Globus pallidus (tissue), 1 donor: ENCODE measurements at regions not wholly inside any gene's neighbourhood (a gene's known extent, or its start where the extent isn't known, plus 50 kb on each side); places are given as distances from the start of the nearest gene placed in this dataset.

Source experiments
- DNase-seq: peaks from one replicate; pipeline ENCODE4 v3.0.0-alpha.2; 2015; ENCODE audit warnings: low spot score

DNA sequence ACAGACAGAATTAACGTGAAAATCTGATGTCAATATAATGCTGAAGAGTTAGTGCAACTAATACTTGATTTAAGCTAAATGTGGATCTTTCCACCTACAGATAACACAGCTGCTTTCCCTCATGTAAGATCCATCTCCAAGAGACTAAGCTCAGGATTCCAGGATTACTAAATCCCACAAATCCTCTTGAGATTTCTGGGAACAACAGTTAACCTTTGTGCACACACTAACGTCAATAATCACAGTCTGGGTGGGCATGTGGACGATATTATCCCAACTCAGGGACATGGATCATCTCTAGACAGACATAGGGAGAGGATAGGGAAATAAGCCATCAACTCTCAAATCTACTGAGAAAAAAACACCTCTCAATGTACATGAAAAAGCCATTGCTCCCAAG is 432.6 kb downstream of the SATB2 start:
- no peak for DNase-seq

DNA sequence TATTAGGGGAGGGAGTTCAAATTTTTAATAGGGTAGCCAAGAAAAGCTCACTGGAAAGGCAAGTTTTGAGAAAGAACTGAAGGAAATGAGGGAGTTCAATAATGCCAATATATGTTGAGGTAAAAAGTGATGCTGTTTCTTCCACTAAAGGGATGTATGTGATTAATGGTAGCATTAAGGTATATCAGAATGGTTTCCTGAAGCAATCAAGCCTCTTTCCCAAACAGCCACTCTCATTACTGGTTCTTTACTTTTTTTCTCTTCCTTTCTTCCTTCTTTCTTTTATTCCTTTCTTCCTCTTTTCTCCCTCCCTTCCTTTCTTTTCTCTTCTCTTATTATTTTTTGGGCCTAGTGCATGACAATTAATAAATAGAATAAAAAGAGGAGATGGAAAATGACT is 433.5 kb downstream of the SATB2 start:
- no peak for DNase-seq

DNA sequence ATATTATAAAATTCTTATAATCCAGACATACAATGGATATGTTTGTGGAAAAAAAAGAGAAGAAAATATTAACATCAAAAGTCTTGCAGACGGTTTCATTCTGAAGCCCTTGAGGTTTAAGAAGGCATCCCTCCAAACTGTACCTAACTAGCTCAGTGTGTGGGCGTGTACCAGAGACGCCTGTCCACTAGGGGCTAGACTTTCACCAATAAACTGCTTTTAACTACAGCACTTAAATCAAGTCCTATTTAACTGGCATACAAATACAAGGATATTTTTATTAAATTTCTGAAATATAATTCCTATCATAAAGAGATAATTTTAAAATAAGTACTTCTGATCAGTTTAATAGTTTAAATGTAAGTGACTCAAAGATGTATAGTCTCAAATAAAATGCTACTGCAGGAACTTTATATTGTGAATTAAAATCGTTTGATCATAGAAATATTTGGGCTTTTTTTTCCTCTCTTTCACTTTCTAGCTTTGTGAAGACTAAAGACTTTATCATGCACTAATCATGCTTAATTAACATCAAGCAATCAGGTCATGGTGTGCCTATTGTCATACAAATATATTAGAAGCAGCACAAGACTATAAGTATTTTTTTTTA is 437.7 kb downstream of the SATB2 start:
- DNase-seq, result peak; percentile 45

DNA sequence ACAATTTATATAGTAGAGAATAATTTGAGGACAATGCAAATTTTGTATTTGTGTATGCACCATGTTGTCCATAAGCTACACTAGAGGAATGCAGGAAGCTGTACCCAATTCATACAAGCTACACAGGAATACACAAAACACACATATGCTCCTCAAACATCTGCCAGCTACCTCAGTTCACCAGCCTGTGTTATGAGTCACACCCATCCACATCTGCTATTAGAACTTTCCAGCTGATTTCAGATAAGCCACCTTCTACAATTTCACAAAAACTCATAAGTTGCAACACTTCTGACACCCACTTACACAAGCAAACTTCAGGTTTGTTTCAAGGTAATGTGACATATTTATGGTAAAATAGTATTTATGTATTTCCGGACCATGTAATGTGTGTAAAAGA is 438.9 kb downstream of the SATB2 start:
- DNase-seq, result no peak

DNA sequence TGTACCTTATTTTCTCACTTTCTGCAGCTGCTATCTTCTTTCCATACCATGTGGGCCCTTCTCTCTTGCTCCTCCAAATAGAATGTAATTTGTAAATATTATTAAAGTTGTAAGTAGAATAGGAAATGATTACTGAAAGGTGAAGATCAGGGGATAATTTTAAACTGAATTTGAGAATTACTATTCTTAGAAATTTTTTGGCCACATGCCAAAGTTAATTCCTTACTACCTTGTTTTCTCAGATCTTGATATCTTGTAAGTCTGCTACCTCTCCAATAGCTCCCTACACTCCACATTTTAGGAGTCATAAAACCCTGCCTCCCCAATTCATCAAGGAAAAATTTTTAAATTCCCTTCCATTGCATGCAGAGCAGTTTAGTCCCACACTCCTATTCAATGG is 442.7 kb downstream of the SATB2 start:
- no peak for DNase-seq

DNA sequence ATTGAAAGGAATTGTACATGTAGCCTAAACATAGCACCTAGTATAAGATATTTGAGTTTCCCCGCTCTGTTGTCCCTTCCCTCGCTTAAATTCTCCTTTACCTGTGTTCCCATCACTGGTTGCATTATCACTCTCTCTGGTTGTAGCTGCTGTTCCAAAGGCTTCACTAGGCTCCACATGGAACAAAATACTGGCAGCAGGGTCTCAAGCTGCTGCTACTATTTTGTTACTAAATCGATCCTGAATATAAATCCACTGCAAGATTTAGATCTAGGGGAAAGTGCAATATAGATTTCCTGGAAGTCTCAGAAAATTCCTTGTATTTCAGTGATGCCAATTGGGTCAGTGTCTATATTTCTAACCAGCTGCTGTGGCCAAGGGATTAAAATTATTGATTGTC is 443.5 kb downstream of the SATB2 start:
- no peak for DNase-seq

DNA sequence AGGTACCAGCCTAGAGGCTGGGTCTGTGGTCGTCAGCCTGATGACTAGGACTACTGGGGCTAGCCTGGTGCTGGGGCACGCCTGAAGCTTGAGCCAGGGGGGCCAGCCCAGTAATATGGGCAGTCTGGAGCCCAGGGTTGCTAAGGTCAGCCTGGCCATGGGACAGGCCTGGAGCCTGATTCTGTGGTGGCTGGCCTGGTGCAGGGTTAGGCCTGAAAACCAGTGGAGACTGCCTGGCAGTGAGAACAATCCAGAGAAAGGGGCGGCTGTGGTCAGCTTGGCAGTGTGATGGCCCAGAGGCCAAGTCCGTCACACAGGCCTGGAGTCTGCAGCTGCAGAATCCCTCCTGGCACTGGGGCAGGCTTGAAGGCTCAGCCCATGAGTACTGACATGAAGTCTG is 445.8 kb downstream of the SATB2 start:
- no peak for DNase-seq

DNA sequence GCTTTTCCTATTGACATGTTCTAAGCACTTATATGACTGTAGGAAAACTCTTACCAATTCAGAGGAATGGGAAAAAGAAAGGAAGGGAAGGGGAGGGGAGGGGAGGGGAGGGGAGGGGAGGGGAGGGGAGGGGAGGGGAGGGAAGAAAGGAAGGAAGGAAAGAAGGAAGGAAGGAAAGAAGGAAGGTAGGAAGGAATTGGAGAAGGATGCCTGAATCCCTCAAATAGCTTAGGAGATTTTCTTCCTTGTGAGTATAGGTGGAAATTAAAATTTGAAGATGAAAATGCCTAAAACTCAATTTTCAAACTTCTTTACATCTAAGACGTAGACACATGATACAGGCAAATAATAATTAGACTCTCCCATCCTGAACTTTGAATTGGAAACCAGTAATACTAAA is 463.1 kb downstream of the SATB2 start:
- no peak for DNase-seq

DNA sequence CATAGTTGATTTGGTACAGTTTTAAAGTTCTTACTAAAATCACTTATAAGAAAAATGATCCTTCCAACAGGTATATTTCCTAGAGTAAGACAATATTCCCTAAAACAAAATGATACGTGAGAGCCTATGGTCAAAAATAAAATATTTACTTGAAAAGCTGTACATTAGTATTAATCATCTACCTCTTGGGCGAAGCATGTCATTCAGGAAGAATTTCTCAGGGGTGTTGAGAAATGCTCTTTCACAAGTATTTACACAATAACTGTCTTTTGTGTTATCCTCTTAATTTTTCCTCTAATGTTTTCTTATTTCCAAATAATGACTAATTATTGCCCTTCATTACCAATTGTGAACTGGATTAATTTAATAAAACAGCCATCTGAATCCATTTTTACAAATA is 466.3 kb downstream of the SATB2 start:
- DNase-seq, result no peak

DNA sequence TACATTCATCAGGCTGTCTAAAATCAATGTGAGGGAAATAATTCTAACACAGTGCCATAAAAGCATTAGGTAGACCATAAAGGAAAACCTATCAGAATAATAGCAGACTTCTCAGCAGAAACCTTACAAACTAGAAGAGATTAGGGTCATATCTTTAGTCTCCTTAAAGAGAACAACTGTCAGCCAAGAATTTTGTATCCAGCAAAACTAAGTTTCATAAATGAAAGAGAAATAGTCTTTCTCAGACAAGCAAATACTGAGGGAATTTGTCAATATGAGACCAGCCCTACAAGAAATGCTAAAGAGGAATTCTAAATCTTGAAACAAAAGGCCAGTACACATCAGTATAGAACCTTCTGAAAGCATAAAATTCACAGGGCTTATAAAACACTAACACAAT is 482.0 kb downstream of the SATB2 start:
- no peak for DNase-seq

DNA sequence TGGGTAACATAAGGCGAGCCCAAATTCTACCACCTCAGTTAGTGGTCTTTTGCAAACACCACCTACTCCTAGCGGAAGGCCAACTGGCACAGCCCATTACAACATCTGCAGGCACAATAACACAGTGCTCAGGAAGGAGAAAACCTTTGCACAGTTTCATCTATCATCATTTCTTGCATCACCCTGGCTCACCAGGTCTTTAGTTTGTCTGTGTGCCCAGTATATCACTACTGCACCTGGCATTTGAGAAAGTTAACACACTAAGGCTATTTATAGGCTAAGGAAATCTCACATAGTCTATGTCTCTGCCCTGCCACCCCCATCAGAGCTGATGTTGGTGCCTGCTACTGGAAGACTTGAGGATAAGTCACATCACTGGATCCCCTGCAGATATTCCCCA is 484.0 kb downstream of the SATB2 start:
- DNase-seq, result no peak

DNA sequence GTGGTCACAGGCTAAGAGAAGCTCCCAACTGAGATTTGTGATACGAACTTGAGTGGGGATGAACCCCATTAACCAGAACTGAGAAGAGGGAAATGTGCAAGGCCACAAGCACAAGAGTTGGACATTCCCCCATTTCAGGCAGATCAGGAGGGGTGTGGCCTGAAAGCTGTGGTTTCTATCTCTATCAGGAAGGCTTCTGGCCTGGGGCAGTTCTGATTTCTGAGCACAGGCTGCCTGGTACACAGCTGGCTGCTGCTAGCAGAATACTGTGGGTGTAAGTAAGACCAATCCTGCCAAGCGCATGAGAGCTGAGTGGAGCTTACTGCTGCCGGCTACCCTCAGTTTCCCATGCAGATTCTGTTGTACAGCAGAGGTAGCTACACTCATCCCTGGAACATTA is 484.6 kb downstream of the SATB2 start:
- no peak for DNase-seq

DNA sequence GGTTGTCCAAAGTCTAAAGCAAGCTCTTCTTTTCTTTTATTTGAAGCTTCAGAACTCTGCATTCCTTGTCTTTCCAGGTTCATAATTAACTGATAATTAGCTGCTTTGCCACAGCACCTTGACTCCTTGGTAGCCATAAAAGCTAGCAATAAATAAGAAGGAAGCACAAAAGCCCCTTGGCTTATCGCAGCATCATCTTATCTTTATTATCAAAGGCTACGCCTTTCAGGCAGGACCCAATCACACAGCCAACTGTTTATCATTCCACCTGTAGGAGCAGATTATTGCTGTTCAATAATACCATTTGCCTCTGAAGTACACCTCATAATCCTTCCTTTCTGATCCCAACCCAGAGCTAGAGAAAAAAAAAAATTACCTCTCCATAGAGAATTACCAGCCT is 489.2 kb downstream of the SATB2 start:
- DNase-seq, result no peak

DNA sequence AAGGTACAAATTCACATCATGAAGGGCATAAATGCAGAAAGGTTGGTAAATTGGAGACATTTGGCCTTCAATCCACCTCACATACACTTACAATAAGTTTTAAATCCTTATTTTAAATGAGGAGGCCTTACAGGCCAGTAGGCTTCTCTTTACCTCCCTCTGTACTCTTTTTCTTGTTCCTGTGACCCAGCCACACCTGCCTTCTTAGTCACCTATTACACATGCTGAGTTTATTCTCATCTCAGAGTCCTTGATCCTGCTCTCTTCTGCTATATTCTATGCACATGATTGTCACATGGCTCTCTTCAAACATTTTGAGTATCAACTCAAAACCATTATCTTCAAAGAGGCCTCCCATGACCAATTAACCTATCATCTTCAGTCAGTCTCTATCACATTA is 491.5 kb downstream of the SATB2 start:
- DNase-seq, result no peak

DNA sequence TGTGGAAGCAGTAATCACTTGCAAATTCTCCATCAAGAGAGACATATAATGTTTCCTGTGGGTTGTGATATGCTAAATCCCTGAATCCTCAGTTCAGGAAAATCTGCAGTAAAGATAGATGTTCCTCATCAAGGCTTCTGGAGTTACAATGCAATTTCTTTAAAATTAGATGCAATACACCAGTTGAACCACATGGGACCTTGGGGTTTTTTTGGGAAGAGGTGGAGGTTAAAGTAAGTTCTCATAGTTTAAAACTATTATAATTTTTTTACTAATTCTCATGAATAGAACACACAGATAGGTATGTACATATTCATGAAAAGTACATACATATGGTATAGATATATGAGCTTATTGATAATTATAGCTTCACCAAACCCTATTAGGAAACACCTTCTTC is 496.2 kb downstream of the SATB2 start:
- no peak for DNase-seq

DNA sequence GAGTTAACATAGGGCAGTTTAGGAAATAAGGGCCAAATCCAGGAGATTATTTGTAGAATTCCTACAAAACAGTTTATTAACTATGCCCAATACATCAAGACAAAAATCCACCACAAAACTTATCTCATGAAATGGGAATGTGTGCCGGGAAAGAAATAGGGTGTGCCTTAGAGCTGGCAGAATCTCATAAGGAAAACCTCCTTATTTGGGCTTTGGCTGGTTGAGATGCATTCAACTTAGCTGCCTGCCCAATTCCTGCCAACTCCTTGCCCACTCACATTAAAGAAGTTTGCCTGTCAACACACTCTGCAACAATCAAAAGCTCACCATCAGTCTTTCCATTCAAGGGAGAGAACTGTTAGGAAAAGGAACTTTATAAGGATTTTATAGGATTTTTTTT is 500.6 kb downstream of the SATB2 start:
- DNase-seq, result no peak

DNA sequence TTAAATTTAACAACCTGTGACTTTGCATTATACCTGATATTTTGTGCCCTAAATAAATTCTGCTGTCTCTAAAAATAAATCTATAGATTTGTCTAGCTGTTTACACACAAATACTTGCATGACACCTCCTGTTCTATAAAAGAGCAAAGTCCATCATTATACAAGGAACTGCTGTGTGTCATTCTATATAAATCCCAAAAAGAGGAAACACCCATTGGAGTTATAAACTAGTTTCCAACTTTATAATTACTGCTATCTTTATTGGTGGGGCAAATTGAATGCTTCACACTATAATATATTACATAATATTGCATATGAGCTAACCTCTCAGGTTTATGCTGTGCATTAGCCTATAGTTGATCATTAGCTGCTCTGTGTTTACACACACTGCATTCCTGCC is 504.4 kb downstream of the SATB2 start:
- no peak for DNase-seq

DNA sequence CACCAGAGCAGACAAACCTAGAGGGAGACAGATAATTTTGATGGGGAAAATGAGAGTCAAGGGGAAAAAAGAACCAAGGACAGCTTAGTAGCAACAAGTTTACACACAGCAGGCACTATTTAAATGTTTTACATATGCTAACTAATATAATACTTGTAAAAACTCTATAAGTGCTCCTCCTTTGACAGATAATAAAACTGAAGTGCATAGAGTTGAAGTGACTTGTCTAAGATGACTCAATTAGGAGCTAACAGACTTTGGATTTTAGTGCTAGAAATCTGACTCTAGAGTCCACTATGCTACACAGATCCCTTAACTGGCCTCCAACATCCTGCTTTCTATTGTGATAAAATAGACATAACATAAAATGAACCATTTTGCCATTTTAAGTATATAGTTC is 506.9 kb downstream of the SATB2 start:
- DNase-seq, result no peak

DNA sequence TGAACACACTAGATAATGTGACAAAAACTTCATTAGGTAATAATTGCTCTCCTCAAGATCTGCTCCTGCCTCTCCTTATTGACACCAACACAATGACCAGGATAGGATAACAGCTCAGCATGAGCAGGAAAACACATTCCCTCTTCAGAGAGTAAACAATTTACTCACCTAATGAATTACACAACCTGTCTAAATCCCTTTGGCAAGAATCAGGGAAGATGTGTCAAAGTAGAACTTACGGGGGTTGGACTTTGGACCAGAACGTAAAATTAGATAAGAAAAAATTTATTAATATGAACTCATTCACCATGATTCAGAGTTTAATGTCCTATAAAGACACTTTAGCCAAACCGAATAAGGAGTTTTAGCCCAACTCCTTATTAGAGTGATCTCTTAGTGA is 512.2 kb downstream of the SATB2 start:
- no peak for DNase-seq

DNA sequence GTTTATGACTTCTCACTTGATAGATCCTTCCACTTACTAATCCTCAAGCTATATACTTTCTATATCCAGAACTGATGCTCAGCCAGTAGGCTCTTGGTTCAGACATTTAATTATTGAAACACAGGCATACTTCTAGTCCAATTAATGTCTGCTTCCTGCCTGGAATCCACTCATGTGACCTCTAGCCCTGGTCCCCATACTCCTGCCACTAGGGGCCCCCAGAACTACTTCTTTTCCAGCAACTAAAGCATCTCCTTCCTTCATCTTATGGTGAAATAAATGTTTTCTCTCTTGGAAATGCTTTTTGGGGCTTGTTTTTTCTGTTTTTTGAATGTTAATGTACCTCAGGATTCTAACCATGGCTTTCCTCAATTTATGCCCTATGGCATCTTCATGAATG is 527.6 kb downstream of the SATB2 start:
- DNase-seq, result peak; percentile 2

DNA sequence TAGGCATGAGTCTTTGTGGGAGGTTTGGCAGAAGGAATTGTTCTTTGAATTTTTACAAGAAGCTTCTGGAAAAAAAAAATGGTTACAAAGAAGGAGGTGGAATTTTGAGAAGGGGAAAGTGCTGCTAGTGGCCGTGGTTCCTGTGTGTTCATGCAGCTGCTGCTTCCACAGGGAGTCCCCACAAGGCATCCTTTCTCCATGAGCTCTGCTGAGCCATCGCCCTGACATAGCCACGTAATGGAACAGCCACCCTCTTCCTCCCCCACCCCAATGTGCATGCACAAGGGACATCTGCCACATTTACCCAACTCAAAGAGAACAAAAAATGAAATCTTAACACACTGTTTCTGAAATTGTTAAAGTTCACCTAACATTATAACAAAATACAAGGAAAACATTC is 529.7 kb downstream of the SATB2 start:
- no peak for DNase-seq

DNA sequence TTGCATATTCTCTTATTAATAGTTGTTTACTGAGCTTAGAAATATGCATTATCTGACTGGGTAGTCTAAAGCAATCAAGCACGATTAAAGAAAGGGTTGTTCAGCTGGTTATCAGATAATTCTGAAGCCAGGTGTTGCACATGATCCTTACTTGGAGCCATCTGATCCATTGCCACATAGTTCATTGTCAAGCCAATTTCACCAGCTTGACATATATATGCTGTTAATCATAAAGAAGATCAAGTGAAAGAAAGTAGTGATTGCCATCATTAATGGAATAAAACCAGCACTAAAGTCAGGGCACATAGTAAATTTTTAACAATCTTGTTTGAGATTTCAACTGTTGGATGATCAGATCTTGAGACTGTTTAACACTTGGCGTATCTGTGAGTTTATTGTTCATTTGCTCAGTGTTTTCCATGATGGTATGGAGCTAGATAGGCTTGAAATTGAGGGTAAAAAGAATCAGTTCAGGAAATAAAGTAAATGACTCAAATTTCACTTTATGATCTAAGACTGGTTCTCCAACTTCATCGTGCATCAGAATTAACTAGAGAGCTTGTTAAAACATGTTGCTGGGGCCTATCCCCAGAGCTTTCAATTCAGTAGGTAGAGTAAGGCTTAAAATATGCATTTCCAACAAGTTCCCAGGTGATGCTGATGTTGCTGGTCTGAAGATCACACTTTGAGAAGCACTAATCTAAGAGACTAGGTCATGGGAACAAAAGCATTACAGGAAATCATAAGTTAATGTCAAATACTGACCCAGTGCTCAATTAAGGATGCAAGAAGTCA is 539.6 kb downstream of the SATB2 start:
- no peak for DNase-seq

DNA sequence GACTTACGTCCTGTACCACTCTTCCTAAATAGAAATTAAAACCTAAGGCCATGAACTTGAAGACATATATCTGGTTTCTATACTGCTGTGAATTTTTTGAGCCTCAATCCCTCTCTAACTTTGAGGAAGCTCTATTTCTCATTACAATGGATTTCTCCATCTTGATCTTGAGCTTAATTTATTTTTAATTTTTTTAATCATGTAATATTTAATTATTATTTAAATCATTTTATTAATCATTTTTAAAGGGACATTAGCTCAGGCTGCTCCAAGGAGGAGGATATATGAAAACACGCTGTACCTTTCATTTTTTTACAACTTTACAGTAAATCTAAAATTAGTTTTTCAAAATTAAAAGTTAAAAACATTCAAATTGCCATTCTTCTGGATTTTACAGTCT is 540.5 kb downstream of the SATB2 start:
- no peak for DNase-seq

DNA sequence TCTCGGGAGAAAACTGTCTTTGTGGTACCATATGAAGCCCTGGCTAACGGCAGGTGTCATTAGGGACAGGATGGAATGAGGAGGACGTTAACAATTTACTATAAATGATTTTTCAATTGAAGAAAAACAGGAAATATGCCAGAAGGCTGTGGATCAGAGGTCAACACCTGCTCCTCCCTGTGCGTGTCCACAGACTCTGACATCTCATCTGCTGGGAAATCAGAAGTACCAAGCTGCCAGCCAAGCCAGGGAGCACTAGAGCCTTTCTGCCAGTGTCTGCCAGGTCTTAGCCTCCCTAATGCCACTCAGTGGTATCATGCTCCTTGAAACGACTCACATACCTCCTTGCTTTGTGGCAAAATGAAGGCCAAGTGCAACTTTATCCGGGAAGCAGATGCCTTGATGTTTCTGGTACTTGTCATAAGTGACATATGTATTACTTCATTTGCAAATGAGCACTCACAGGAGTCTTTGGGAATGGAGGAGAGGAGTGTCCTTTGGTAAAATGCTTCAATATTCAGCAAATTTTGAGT is 541.1 kb downstream of the SATB2 start:
- DNase-seq, result no peak
